ENCODE measurements at regions not wholly inside any gene's neighbourhood (a gene's known extent, or its start where the extent isn't known, plus 50 kb on each side); places are given as distances from the start of the nearest gene placed in this dataset.
"Not testable (repeated sequence)": the region's sequence is repeated elsewhere in the genome, so short reads cannot be mapped to it uniquely, and the experiment has no call there.

DNA sequence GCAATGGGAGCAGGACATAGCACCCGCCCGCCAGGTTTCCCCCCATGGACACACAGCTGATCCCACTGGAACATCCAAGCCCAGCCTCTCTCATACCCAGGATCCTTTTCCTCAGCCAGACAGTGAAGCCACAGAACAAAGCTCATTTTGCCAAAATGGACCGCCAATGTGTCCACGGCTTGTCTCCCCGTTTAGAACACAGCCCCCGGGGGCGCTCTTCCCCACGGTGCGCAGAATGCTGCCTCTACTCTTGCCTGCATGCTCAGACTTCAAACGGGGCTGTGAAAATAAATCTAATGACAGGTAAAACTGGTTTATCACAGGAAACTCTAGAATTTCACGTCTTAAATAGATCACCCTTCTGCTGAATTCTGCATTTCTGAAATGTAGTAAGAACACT lies 548.5 kb upstream of the ID2 start:
- DNase-seq (ENCODE audit: low read depth in 4 of 4, low spot score in 3 of 4): no peak

DNA sequence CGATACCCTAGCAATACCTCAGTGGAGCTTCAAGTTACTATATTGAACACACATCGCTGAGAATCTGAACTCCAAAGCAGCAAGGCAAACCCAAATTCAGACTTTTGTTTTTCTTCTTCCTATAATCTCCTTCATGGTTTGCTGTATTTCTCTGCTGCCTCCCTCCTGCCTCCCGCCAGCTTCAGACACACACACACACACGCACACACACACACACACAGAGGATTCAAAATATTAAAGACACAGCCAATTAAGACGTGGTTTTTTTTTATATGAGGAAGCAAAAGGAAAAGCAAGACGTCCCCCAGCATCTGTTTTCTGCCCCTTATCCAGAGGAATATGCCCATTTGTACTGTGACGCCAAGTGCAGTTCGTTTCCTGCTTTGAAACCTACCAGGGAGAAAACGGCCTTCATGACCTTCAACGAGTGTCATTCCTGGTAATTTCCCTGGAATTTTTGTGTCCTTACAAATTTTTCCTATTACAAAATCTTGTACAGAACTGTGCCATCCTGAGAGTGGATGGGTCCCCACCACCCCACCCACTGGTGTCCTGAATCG lies 547.9 kb upstream of the ID2 start:
- no peak for DNase-seq (ENCODE audit: low read depth in 4 of 4, low spot score in 3 of 4)

GRCh38 chr2:8134473-8134932 lies 547.4 kb upstream of the ID2 start:
- no peak for DNase-seq (ENCODE audit: low read depth in 4 of 4, low spot score in 3 of 4)

GRCh38 chr2:8134985-8135682 lies 546.7 kb upstream of the ID2 start:
- peak in 2 of 4 donors; percentile 47 to 65 for DNase-seq (ENCODE audit: low read depth in 4 of 4, low spot score in 3 of 4)

DNA sequence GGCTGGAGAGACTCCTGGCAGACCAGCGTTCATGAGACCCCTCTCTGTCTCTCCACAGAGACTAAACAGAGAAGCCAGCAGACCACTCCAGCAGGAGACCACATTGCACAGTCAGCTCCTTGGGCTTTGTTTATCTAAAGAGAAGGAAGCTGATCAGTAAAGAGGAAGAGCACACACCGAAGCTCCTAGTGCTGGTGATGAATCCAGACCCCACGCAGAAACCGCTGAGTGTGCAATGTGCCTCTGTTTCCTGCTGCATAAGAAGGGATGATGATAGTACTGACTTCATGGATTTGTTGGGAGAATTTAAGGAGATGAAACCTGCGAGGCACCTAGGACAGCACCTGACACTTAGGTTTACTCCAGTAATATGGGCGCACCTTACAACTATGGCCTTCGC lies 544.1 kb upstream of the ID2 start:
- DNase-seq (ENCODE audit: low read depth in 4 of 4, low spot score in 3 of 4): no peak

GRCh38 chr2:8138525-8138922 lies 543.3 kb upstream of the ID2 start:
- no peak for DNase-seq (ENCODE audit: low read depth in 4 of 4, low spot score in 3 of 4)

GRCh38 chr2:8138923-8139667 lies 542.8 kb upstream of the ID2 start:
- no peak for DNase-seq (ENCODE audit: low read depth in 4 of 4, low spot score in 3 of 4)

- DNase-seq (ENCODE audit: low read depth in 4 of 4, low spot score in 3 of 4): no peak
Observed at GRCh38 chr2:8139668-8140200, 542.1 kb upstream of the ID2 start.

DNA sequence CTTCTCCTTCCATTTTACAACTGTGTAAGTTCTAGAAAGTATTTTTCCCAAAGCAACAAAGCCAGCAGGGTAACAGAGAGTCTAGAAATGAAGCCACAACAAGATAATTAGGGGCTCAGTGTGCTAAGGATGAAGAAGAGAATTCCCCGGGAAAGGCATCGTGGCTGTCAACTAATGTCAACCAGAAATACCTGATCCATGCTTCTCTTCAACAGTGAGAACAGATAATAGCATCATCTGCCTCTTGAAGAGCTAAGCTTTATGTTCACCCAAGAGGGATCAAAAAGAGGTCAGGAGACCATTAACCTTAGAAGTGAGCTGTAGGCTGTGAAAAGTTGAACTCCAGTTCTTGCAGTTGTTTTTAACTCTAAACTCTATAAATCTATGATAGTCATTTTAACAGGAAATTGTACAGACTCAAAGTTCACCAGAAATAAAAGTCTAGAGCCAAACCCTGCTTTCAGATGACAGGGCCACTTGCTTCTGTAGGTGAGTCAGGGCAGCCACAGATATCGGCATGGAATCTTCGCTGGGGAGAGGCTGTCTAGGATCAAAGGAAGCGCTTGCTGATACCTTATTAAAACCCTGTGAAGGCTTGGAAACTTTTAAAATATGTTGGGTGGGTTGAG lies 540.7 kb upstream of the ID2 start:
- no peak for DNase-seq (ENCODE audit: low read depth in 4 of 4, low spot score in 3 of 4)

- DNase-seq (ENCODE audit: low read depth in 4 of 4, low spot score in 3 of 4): no peak
Observed at GRCh38 chr2:8141780-8142179, 540.1 kb upstream of the ID2 start.

- no peak for DNase-seq (ENCODE audit: low read depth in 4 of 4, low spot score in 3 of 4)
Observed at GRCh38 chr2:8142461-8142860, 539.4 kb upstream of the ID2 start.

DNA sequence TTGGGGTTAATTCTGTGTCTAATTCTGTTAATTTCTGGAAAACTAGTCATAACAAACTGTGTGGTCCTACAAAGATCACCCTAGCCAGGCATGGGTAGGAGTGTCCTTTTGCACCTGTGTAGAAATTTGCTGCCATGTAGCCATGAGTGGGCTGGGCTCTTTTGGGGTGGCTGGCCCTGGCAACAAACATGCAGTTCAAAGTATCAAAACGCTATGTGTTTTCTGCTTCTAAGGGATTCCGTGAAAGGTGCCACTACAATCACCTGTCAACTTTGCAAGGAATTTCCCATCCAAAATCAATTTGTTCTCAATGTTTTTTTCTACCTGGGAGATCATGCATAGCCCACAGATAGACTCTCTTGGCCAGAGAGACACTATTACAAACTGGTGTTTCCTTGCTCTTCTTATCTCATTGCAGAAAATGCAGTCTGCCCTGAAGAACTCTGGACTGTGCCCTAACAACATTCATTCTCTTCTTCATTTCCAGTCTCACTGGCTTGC lies 537.7 kb upstream of the ID2 start:
- DNase-seq (ENCODE audit: low read depth in 4 of 4, low spot score in 3 of 4): no peak

- DNase-seq (ENCODE audit: low read depth in 4 of 4, low spot score in 3 of 4): no peak
Observed at GRCh38 chr2:8144785-8145184, 537.1 kb upstream of the ID2 start.

DNA sequence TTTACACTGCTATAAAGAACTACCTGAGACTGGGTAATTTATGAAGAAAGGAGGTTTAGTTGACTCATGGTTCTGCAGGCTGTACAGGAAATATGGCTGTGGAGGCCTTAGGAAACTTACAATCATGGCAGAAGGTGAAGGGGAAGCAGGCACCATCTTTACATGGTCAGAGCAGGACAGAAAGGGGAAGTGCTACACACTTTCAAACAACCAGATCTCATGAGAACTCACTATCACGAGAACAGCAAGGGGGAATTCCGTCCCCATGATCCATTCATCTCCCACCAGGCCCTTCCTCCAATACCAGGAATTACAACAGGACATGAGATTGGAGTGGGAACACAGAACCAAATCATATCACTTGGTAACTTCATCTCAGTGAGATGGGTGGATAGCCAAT lies 536.5 kb upstream of the ID2 start:
- DNase-seq (ENCODE audit: low read depth in 4 of 4, low spot score in 3 of 4): not testable (repeated sequence)

GRCh38 chr2:8146132-8147005 lies 535.5 kb upstream of the ID2 start:
- DNase-seq (ENCODE audit: low read depth in 4 of 4, low spot score in 3 of 4): no peak

DNA sequence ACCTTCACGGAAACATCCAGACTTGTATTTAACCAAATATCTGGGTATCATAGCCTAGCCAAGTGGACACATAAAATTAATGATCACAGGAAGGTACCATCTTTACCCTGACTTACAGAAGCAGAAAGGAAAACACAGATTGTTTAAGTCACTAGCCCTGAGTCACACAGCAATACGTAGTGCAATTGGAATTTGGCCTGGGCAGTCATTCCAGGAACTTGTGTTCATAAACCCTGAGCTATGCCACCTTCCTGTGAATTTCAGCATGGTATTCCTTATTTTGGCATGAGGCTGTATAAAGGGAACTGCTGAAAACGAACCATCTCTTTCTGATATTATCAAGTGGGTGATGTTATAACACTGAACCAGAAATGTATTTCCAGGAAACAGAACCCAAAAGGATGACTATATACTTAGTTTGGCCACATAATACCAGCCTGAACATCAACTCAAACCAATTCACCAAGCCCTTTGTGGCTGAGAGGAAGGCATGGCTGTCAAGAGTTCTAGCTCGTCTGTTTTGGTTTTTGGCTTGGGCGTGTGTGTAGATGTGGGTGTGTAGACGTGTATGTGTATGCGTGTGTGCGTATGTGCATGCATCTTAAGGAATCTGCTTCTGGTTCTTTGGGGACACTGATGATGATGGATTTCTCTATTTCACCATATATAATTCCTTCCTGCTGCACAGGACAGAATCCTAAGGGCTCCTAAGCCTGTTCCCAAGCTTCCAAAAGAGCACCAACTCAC lies 533.4 kb upstream of the ID2 start:
- no peak for DNase-seq (ENCODE audit: low read depth in 4 of 4, low spot score in 3 of 4)

DNA sequence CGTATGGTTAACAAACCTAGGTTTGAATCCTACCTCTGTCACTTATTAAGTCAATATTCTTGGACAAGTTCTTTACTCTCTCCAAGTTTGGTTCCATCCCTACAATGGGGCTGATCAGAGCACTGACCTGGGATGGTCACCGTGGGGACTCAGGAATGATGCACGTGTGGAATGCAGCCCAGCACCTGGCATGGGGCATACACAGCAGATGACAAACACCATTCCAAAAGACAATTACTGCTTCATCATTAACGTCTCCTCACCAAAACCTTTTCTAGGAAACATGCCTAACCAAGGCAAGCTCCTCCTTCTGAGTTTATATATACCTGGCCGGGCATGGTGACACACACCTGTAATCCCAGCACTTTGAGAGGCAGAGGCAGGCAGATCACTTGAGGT lies 532.9 kb upstream of the ID2 start:
- no peak for DNase-seq (ENCODE audit: low read depth in 4 of 4, low spot score in 3 of 4)

DNA sequence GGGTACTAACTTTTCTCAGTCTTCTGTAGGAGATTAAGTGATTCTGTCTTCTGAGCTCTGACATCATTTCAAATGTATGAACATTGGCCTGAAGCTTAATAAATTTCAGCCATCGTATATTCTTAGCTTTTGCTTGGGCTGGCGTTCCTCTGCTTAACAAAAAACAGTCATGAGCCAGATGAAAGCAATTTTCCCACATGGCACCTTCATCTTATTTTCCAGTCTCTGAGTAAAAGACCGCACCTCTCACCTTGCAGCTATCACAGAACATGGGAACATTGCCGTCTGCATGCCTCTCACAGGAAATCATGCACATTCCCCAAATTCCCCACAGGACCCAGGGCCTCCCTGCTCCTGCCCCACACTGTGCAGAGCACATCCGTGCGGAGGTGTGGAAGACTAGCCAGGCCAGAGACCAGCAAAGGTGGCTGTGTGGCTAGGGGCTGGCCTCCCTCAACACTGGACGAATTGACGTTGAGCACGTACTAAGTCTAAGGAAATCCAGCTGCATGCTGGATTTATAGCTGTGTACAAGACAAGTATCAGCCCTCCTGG lies 531.8 kb upstream of the ID2 start:
- peak in 1 of 4 donors; percentile 53 for DNase-seq (ENCODE audit: low read depth in 4 of 4, low spot score in 3 of 4)

GRCh38 chr2:8151888-8152287 lies 530.0 kb upstream of the ID2 start:
- no peak for DNase-seq (ENCODE audit: low read depth in 4 of 4, low spot score in 3 of 4)

All from right renal pelvis (tissue), 4 donors.